ENCODE measurements at regions not wholly inside any gene's neighbourhood (a gene's known extent, or its start where the extent isn't known, plus 50 kb on each side); places are given as distances from the start of the nearest gene placed in this dataset.

- Histone ChIP-seq H2AFZ (ENCODE audit: low read length) (no peak overlapping the region), H3K9me2 (replicated peaks; ENCODE audit: low read length) (no peaks in the 10 kb centered on the region), H3K27ac (ENCODE audit: low read length) (no peak overlapping the region), H3K4me1 (ENCODE audit: insufficient read depth, low read length) (no peaks in the 10 kb centered on the region), H4K20me1 (ENCODE audit: low read length) (no peaks in the 10 kb centered on the region), H3K4me3 (ENCODE audit: low read length) (no peak overlapping the region), H3K27me3 (ENCODE audit: low read length) (peaks cover 25% of the 10 kb centered on the region; the same call in 1 of the 2 replicates), H3K36me3 (ENCODE audit: low read depth, low read length) (no peaks in the 10 kb centered on the region), H3K9ac (ENCODE audit: low read length) (no peak overlapping the region), H3F3A (ENCODE audit: low read length, unreplicated experiment) (no peaks in the 10 kb centered on the region), H3K4me2 (ENCODE audit: low read length) (no peak overlapping the region), H3K79me2 (ENCODE audit: low read length) (no peaks in the 10 kb centered on the region), H3K9me3 (ENCODE audit: low read length) (no peaks in the 10 kb centered on the region)
- POLR2A ChIA-PET (ENCODE audit: unreplicated experiment) = no interaction called here
- no peak for ATAC-seq
- intact Hi-C loops (cut with micrococcal nuclease) = no loop called here
- no peak for DNase-seq
- TF ChIP-seq CTCF (conservative IDR thresholded peaks at IDR 0.05; ENCODE audit: low read depth, low read length) (no peak), EZH2phosphoT487 (IDR thresholded peaks at IDR 0.05; ENCODE audit: borderline replicate concordance, low read length) (no peak), EZH2 (IDR thresholded peaks at IDR 0.05; ENCODE audit: low read length, unreplicated experiment) (no peak)
- no TSS peak for BruUV-seq (replicated peaks)
- CTCF ChIA-PET = no interaction called here
Measured at GRCh38 chr12:13499008-13499407, 302.5 kb downstream of the EMP1 start.

DNA sequence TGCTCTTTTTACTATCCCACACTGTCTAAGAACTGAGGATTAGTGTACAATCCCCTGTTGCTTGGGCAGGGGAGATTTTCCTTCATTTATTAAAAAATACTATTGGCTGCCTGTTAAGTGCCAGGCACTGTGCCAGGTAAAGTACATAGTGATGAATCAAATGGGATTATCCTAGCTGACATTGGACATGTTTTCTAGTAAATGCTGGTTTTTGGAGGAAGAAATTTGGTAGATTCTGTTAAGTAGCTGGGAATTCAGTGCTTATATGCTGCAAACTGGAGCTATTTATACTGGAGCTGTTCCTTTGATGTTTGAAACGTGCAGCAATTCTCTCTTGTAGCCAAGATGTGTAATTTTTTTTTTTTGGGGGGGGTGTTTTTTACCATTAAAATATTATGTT is 299.6 kb downstream of the EMP1 start:
- POLR2A ChIA-PET (ENCODE audit: unreplicated experiment) = no interaction called here
- Histone ChIP-seq H2AFZ (ENCODE audit: low read length) (no peak overlapping the region), H3K4me1 (ENCODE audit: insufficient read depth, low read length) (no peaks in the 10 kb centered on the region), H4K20me1 (ENCODE audit: low read length) (no peaks in the 10 kb centered on the region), H3K79me2 (ENCODE audit: low read length) (no peaks in the 10 kb centered on the region), H3K9ac (ENCODE audit: low read length) (no peak overlapping the region), H3K27me3 (ENCODE audit: low read length) (peaks cover 25% of the 10 kb centered on the region; the same call in 1 of the 2 replicates), H3K27ac (ENCODE audit: low read length) (no peak overlapping the region), H3K4me2 (ENCODE audit: low read length) (no peak overlapping the region), H3K36me3 (ENCODE audit: low read depth, low read length) (no peaks in the 10 kb centered on the region), H3K9me2 (replicated peaks; ENCODE audit: low read length) (no peaks in the 10 kb centered on the region), H3F3A (ENCODE audit: low read length, unreplicated experiment) (no peaks in the 10 kb centered on the region), H3K9me3 (ENCODE audit: low read length) (no peaks in the 10 kb centered on the region), H3K4me3 (ENCODE audit: low read length) (no peak overlapping the region)
- TF ChIP-seq EZH2 (IDR thresholded peaks at IDR 0.05; ENCODE audit: low read length, unreplicated experiment) = no peak
- no peak for TF ChIP-seq EZH2phosphoT487 (IDR thresholded peaks at IDR 0.05; ENCODE audit: borderline replicate concordance, low read length)
- TF ChIP-seq CTCF (conservative IDR thresholded peaks at IDR 0.05; ENCODE audit: low read depth, low read length) = no peak
- intact Hi-C loops (cut with micrococcal nuclease) = no loop called here
- DNase-seq (no peak), ATAC-seq (no peak)
- CTCF ChIA-PET = no interaction called here
- BruUV-seq (replicated peaks) = no TSS peak

DNA sequence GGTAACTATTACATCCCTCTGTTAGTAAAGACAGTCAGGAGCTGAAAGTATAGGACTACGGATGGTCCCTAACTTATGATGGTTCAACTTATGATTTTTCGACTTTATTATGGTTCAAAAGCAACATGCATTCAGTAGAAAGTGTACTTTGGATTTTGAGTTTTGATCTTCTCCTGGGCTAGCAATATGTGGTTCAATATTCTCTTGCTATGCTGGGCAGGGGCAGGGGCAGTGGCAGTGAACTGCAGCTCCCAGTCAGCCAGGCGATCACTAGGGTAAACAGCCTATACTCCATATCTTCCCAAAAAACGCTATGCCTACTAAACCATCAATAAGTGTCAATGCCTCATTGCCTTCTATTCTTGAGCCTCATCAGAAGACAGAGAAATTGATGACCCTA is 292.7 kb downstream of the EMP1 start:
- BruUV-seq (replicated peaks) = no TSS peak
- H3F3A ChIP-seq (ENCODE audit: low read length, unreplicated experiment) = no peaks in the 10 kb centered on the region
- ATAC-seq = no peak

More for the DNA sequence above, 292.7 kb downstream of the EMP1 start:
- no peak overlapping the region for H3K4me2 ChIP-seq (ENCODE audit: low read length)
- H3K36me3 ChIP-seq (ENCODE audit: low read depth, low read length) = no peaks in the 10 kb centered on the region
- H3K4me1 ChIP-seq (ENCODE audit: insufficient read depth, low read length) = peaks cover 6% of the 10 kb centered on the region; the same call in 1 of the 2 replicates
- TF ChIP-seq EZH2 (IDR thresholded peaks at IDR 0.05; ENCODE audit: low read length, unreplicated experiment) (no peak), CTCF (conservative IDR thresholded peaks at IDR 0.05; ENCODE audit: low read depth, low read length) (no peak), EZH2phosphoT487 (IDR thresholded peaks at IDR 0.05; ENCODE audit: borderline replicate concordance, low read length) (no peak)
- H3K27ac ChIP-seq (ENCODE audit: low read length) = no peak overlapping the region
- ChIA-PET CTCF (no interaction called here), POLR2A (ENCODE audit: unreplicated experiment) (no interaction called here)
- intact Hi-C loops (cut with micrococcal nuclease) = no loop called here
- no peaks in the 10 kb centered on the region for H3K27me3 ChIP-seq (ENCODE audit: low read length)
- no peak overlapping the region for H3K9ac ChIP-seq (ENCODE audit: low read length)
- H3K9me2 ChIP-seq (replicated peaks; ENCODE audit: low read length) = no peaks in the 10 kb centered on the region
- no peaks in the 10 kb centered on the region for H4K20me1 ChIP-seq (ENCODE audit: low read length)
- no peaks in the 10 kb centered on the region for H3K79me2 ChIP-seq (ENCODE audit: low read length)
- no peak overlapping the region for H3K4me3 ChIP-seq (ENCODE audit: low read length)
- DNase-seq = no peak
- H3K9me3 ChIP-seq (ENCODE audit: low read length) = no peaks in the 10 kb centered on the region
- H2AFZ ChIP-seq (ENCODE audit: low read length) = no peak overlapping the region
